ENCODE measurements at regions not wholly inside any gene's neighbourhood (a gene's known extent, or its start where the extent isn't known, plus 50 kb on each side); places are given as distances from the start of the nearest gene placed in this dataset.

- TF ChIP-seq, protein P1, sequence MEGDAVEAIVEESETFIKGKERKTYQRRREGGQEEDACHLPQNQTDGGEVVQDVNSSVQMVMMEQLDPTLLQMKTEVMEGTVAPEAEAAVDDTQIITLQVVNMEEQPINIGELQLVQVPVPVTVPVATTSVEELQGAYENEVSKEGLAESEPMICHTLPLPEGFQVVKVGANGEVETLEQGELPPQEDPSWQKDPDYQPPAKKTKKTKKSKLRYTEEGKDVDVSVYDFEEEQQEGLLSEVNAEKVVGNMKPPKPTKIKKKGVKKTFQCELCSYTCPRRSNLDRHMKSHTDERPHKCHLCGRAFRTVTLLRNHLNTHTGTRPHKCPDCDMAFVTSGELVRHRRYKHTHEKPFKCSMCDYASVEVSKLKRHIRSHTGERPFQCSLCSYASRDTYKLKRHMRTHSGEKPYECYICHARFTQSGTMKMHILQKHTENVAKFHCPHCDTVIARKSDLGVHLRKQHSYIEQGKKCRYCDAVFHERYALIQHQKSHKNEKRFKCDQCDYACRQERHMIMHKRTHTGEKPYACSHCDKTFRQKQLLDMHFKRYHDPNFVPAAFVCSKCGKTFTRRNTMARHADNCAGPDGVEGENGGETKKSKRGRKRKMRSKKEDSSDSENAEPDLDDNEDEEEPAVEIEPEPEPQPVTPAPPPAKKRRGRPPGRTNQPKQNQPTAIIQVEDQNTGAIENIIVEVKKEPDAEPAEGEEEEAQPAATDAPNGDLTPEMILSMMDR (IDR thresholded peaks at IDR 0.05; ENCODE audit: low read depth, low read length, missing control alignments): no peak
- in situ Hi-C loops (cut with HindIII; ENCODE audit: low sequenced_read_pairs): loop anchor here (5.0 kb wide), 1 partner anchor 312 kb away; no protein-coding TSS in a partner anchor
- DNase-seq (ENCODE audit: low read depth): no peak
Observed at GRCh38 chr12:46679754-46680153, 146.0 kb downstream of the SLC38A4 start.

DNA sequence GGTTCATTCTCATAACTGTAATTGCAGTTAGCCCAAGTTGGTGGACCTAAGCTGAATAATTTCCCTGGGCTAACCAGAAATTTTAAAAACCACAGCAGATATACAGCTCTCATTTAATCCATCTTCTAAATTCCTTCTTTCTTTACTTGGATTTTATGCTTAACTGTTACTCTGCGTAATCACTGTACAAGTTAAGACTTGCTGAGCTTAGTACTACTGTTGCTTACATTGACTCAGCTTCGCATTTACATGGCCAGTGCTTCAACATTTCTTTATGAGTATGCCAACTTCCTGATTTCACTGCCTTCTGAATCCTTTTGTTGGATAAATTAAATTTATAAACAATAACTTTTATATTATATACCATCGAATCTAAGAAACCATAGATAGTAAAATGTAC is 147.4 kb downstream of the SLC38A4 start:
- in situ Hi-C loops (cut with HindIII; ENCODE audit: low sequenced_read_pairs): no loop called here
- TF ChIP-seq, protein P1 (IDR thresholded peaks at IDR 0.05; ENCODE audit: low read depth, low read length, missing control alignments): no peak
- H3K4me3 ChIP-seq (ENCODE audit: low read depth, low read length): no peak overlapping the region

More at GRCh38 chr12:46679754-46680153, 146.0 kb downstream of the SLC38A4 start:
- no peak overlapping the region for H3K4me3 ChIP-seq (ENCODE audit: low read depth, low read length)

DNA sequence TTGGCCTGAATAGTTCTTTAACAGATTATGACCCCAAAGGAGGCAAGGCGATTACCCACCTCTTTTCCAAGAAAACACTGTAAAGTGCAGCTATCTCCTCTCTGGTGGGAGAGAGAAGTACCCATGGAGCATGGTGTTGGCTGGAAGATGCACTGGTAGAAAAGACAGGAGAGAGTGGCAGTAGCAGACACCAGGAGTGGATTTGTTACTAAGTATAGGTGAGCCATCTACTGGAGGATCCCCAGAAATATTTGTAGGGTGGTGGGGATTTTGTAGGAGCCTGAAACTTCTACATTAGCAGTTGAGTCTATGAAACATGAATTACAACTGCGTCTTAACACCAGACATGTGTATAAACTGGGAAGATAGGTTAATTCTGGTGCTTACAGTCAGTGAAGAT is 148.0 kb downstream of the SLC38A4 start:
- in situ Hi-C loops (cut with HindIII; ENCODE audit: low sequenced_read_pairs): no loop called here
- peak; percentile 23 for DNase-seq (ENCODE audit: low read depth)
- TF ChIP-seq, protein P1 (IDR thresholded peaks at IDR 0.05; ENCODE audit: low read depth, low read length, missing control alignments): peak; percentile 41
- H3K4me3 ChIP-seq (ENCODE audit: low read depth, low read length): no peak overlapping the region

More for the DNA sequence above, 147.4 kb downstream of the SLC38A4 start:
- no peak for DNase-seq (ENCODE audit: low read depth)

DNA sequence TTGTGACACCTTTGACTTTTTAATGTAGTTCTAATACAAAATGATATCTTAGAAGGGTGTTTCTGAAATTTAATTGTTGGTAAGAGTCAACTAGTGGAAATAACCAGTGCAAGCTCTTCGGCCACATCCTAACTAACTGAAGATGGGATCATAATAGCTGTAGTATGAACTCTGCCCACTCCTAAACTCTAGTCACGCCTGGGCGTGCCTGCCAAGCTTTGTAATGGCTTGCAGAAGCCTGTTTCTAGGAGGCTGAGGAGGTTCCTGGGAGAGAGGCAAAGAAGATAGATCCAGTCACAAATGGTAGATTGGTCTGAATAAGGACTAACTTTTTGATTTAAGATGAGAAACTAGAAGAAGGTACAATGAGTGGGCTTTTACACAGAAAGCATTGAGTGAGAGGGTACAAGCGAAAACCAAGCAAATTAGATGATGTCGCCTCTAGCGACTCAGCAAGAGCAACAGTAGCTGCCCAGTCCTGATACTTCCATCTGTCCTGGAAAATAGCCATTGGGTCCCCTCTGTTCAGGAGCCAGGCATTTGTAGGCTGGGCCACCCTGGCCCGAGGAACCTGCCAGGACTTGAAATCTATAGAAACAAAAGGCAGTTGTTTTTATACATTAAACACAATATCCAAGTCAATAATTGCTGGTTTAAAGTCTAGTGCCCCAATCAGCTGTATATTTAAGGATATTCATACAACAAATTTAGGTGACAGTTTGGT is 148.8 kb downstream of the SLC38A4 start:
- no peak overlapping the region for H3K4me3 ChIP-seq (ENCODE audit: low read depth, low read length)
- DNase-seq (ENCODE audit: low read depth): no peak
- in situ Hi-C loops (cut with HindIII; ENCODE audit: low sequenced_read_pairs): no loop called here
- TF ChIP-seq, protein P1 (IDR thresholded peaks at IDR 0.05; ENCODE audit: low read depth, low read length, missing control alignments): no peak

- in situ Hi-C loops (cut with HindIII; ENCODE audit: low sequenced_read_pairs): no loop called here
- no peak overlapping the region for H3K4me3 ChIP-seq (ENCODE audit: low read depth, low read length)
- DNase-seq (ENCODE audit: low read depth): no peak
- TF ChIP-seq, protein P1 (IDR thresholded peaks at IDR 0.05; ENCODE audit: low read depth, low read length, missing control alignments): no peak
Observed at GRCh38 chr12:46676396-46676795, 149.4 kb downstream of the SLC38A4 start.

GRCh38 chr12:46675736-46676135 is 150.1 kb downstream of the SLC38A4 start:
- peak; percentile 24 for DNase-seq (ENCODE audit: low read depth)
- H3K4me3 ChIP-seq (ENCODE audit: low read depth, low read length): no peak overlapping the region
- in situ Hi-C loops (cut with HindIII; ENCODE audit: low sequenced_read_pairs): no loop called here
- TF ChIP-seq, protein P1 (IDR thresholded peaks at IDR 0.05; ENCODE audit: low read depth, low read length, missing control alignments): peak; percentile 42

All from astrocyte of the cerebellum (primary cell).